A172 (cell line): ENCODE measurements at regions not wholly inside any gene's neighbourhood (a gene's known extent, or its start where the extent isn't known, plus 50 kb on each side); places are given as distances from the start of the nearest gene placed in this dataset.
"Not testable (repeated sequence)": the region's sequence is repeated elsewhere in the genome, so short reads cannot be mapped to it uniquely, and the experiment has no call there.

ENCODE experiments used
- DNase-seq: peaks from one replicate; pipeline ENCODE4 v3.0.0-alpha.2; 2015; ENCODE audit warnings: low spot score

- not testable (repeated sequence) for DNase-seq
Observed at GRCh38 chr12:8282181-8282580, 54.8 kb upstream of the FAM90A1 start.

- DNase-seq, result not testable (repeated sequence)
Observed at GRCh38 chr12:8285681-8286080, 58.3 kb upstream of the FAM90A1 start.

- not testable (repeated sequence) for DNase-seq
Observed at GRCh38 chr12:8291764-8292163, 64.3 kb upstream of the FAM90A1 start.

GRCh38 chr12:8294662-8295061 lies 67.2 kb upstream of the FAM90A1 start:
- not testable (repeated sequence) for DNase-seq

GRCh38 chr12:8308611-8309010 lies 81.2 kb upstream of the FAM90A1 start:
- not testable (repeated sequence) for DNase-seq

- not testable (repeated sequence) for DNase-seq
Observed at GRCh38 chr12:8315997-8316396, 88.6 kb upstream of the FAM90A1 start.

GRCh38 chr12:8317675-8318074 lies 90.3 kb upstream of the FAM90A1 start:
- not testable (repeated sequence) for DNase-seq

- not testable (repeated sequence) for DNase-seq
Observed at GRCh38 chr12:8320251-8320730, 92.9 kb upstream of the FAM90A1 start.

- DNase-seq, result not testable (repeated sequence)
Observed at GRCh38 chr12:8320791-8321370, 93.5 kb upstream of the FAM90A1 start.

GRCh38 chr12:8325145-8325839 lies 97.9 kb upstream of the FAM90A1 start:
- DNase-seq, result not testable (repeated sequence)

GRCh38 chr12:8328835-8329234 lies 101.4 kb upstream of the FAM90A1 start:
- DNase-seq, result not testable (repeated sequence)

GRCh38 chr12:8332373-8332772 lies 105.0 kb upstream of the FAM90A1 start:
- DNase-seq, result not testable (repeated sequence)

- not testable (repeated sequence) for DNase-seq
Observed at GRCh38 chr12:8351073-8351472, 104.7 kb upstream of the CLEC6A start.

- DNase-seq, result not testable (repeated sequence)
Observed at GRCh38 chr12:8354741-8355140, 101.0 kb upstream of the CLEC6A start.

- DNase-seq, result not testable (repeated sequence)
Observed at GRCh38 chr12:8355531-8355930, 100.2 kb upstream of the CLEC6A start.

GRCh38 chr12:8373744-8374143 lies 82.0 kb upstream of the CLEC6A start:
- not testable (repeated sequence) for DNase-seq

- not testable (repeated sequence) for DNase-seq
Observed at GRCh38 chr12:8375122-8375521, 80.6 kb upstream of the CLEC6A start.

- not testable (repeated sequence) for DNase-seq
Observed at GRCh38 chr12:8377756-8378155, 78.0 kb upstream of the CLEC6A start.

- DNase-seq, result not testable (repeated sequence)
Observed at GRCh38 chr12:8382556-8382955, 73.2 kb upstream of the CLEC6A start.

- not testable (repeated sequence) for DNase-seq
Observed at GRCh38 chr12:8384686-8385085, 71.1 kb upstream of the CLEC6A start.

- DNase-seq, result not testable (repeated sequence)
Observed at GRCh38 chr12:8385431-8385830, 70.3 kb upstream of the CLEC6A start.

GRCh38 chr12:8386661-8387060 lies 69.1 kb upstream of the CLEC6A start:
- not testable (repeated sequence) for DNase-seq

- not testable (repeated sequence) for DNase-seq
Observed at GRCh38 chr12:8389296-8389695, 66.5 kb upstream of the CLEC6A start.
